Breast epithelium (tissue), 3 donors: ENCODE measurements at regions not wholly inside any gene's neighbourhood (a gene's known extent, or its start where the extent isn't known, plus 50 kb on each side); places are given as distances from the start of the nearest gene placed in this dataset.

ENCODE experiments used
- CTCF ChIP-seq, 3 donors: fragments of 450-650 bp; IDR thresholded peaks; one replicate each; pipeline ENCODE4 v1.5.1; 2016 to 2017; ENCODE audit warnings: antibody characterized with exemption in 3 of 3, mild to moderate bottlenecking in 3 of 3, moderate library complexity in 3 of 3
- POLR2AphosphoS5 ChIP-seq, 3 donors: sonication (generic); formaldehyde crosslinking; IDR thresholded peaks; one replicate each; pipeline ENCODE4 v1.6.1; 2017; ENCODE audit warnings: antibody characterized with exemption in 3 of 3

GRCh38 chr3:81394651-81395524 is 366.6 kb downstream of the GBE1 start:
- no peak for TF ChIP-seq CTCF (IDR thresholded peaks at IDR 0.05)
- TF ChIP-seq POLR2AphosphoS5 (IDR thresholded peaks at IDR 0.05), result no peak
